Fibroblast of lung (primary cell): ENCODE measurements at regions not wholly inside any gene's neighbourhood (a gene's known extent, or its start where the extent isn't known, plus 50 kb on each side); places are given as distances from the start of the nearest gene placed in this dataset.

ENCODE experiments used
- CTCF ChIP-seq, 2 donors: IDR thresholded peaks in 1 of 2; conservative IDR thresholded peaks in 1 of 2; 1 replicate in 1 of 2; 2 replicates in 1 of 2; pipeline ENCODE4 v1.5.1; 2011 to 2012; ENCODE audit warnings: low read length in 2 of 2, control low read depth in 1 of 2, inconsistent platforms in 1 of 2, low read depth in 1 of 2, mild to moderate bottlenecking in 1 of 2
- EZH2 ChIP-seq: IDR thresholded peaks from 2 replicates; pipeline ENCODE4 v1.5.1; 2012; ENCODE audit warnings: low read length, control low read depth, mild to moderate bottlenecking; ENCODE audit errors: missing control alignments

- no peak for TF ChIP-seq CTCF (conservative IDR thresholded peaks at IDR 0.05 in 1 of 2, IDR thresholded peaks at IDR 0.05 in 1 of 2; ENCODE audit: low read depth in 1 of 2, low read length in 2 of 2)
- no peak for TF ChIP-seq EZH2
Observed at GRCh38 chr5:112534611-112535255, 115.7 kb upstream of the EPB41L4A start.
